Mesenchymal stem cell (in vitro differentiated cells and primary cell): ENCODE measurements at regions not wholly inside any gene's neighbourhood (a gene's known extent, or its start where the extent isn't known, plus 50 kb on each side); places are given as distances from the start of the nearest gene placed in this dataset.

Source experiments
- DNase-seq: peaks from one replicate; pipeline ENCODE4 v3.0.0-alpha.2; 2013
- H2AFZ ChIP-seq: one replicate; pipeline ENCODE4 v1.6.1; 2013; ENCODE audit warnings: low read depth, mild to moderate bottlenecking, control low read depth, inconsistent platforms, low read length, moderate library complexity
- H2AK5ac ChIP-seq: 2 replicates; pipeline ENCODE4 v1.6.1; 2013; ENCODE audit warnings: low read length, moderate library complexity, mild to moderate bottlenecking, inconsistent platforms; ENCODE audit not compliant: severe bottlenecking
- H2BK120ac ChIP-seq: one replicate; pipeline ENCODE4 v1.6.1; 2013; ENCODE audit warnings: low read depth, mild to moderate bottlenecking, inconsistent platforms, low read length, moderate library complexity
- H2BK12ac ChIP-seq, 2 experiments: one replicate each; pipeline ENCODE4 v1.6.1; 2013; ENCODE audit warnings: inconsistent platforms in 2 of 2, low read length in 2 of 2, mild to moderate bottlenecking in 2 of 2, moderate library complexity in 2 of 2, control low read depth in 1 of 2
- H2BK15ac ChIP-seq: one replicate; pipeline ENCODE4 v1.6.1; 2013; ENCODE audit warnings: mild to moderate bottlenecking, low read depth, inconsistent platforms; ENCODE audit not compliant: poor library complexity, severe bottlenecking
- H2BK5ac ChIP-seq: 2 replicates; pipeline ENCODE4 v1.6.1; 2013; ENCODE audit warnings: low read depth, mild to moderate bottlenecking, low read length, control low read depth, inconsistent platforms; ENCODE audit not compliant: poor library complexity, severe bottlenecking
- H3K14ac ChIP-seq, 2 experiments: one replicate each; pipeline ENCODE4 v1.6.1; 2013; ENCODE audit warnings: inconsistent platforms in 2 of 2, low read length in 2 of 2, control low read depth in 1 of 2, mild to moderate bottlenecking in 1 of 2, moderate library complexity in 1 of 2
- H3K18ac ChIP-seq, 2 experiments: one replicate each; pipeline ENCODE4 v1.6.1; 2013; ENCODE audit warnings: inconsistent platforms in 2 of 2, low read length in 2 of 2, control low read depth in 1 of 2, low read depth in 1 of 2, mild to moderate bottlenecking in 1 of 2
- H3K23ac ChIP-seq, 2 experiments: one replicate each; pipeline ENCODE4 v1.6.1; 2013; ENCODE audit warnings: inconsistent platforms in 2 of 2, low read length in 2 of 2, mild to moderate bottlenecking in 2 of 2, moderate library complexity in 2 of 2, control low read depth in 1 of 2
- H3K27ac ChIP-seq: 2 replicates; pipeline ENCODE4 v1.5.1; 2013; ENCODE audit warnings: mild to moderate bottlenecking, moderate library complexity, low read length, control low read depth, inconsistent platforms; ENCODE audit not compliant: poor library complexity, severe bottlenecking
- H3K27me3 ChIP-seq, 2 experiments: 2 replicates each; pipeline versions ENCODE4 v1.6.1 to v1.7.0; 2013; ENCODE audit warnings: low read length in 2 of 2, mild to moderate bottlenecking in 2 of 2, moderate library complexity in 2 of 2, control low read depth in 1 of 2, inconsistent platforms in 1 of 2; ENCODE audit not compliant: control insufficient read depth in 1 of 2, insufficient read depth in 1 of 2
- H3K36me3 ChIP-seq, 2 experiments: 2 replicates each; pipeline versions ENCODE4 v1.6.1 to v1.7.0; 2013; ENCODE audit warnings: low read length in 2 of 2, control low read depth in 1 of 2, inconsistent platforms in 1 of 2, low read depth in 1 of 2, mild to moderate bottlenecking in 1 of 2; ENCODE audit not compliant: insufficient read depth in 2 of 2, control insufficient read depth in 1 of 2
- H3K4ac ChIP-seq, 2 experiments: one replicate each; pipeline ENCODE4 v1.6.1; 2013; ENCODE audit warnings: inconsistent platforms in 2 of 2, low read length in 2 of 2, mild to moderate bottlenecking in 2 of 2, moderate library complexity in 2 of 2, control low read depth in 1 of 2, low read depth in 1 of 2
- H3K4me1 ChIP-seq: 2 replicates; pipeline ENCODE4 v1.6.1; 2013; ENCODE audit warnings: low read depth, low read length, control low read depth; ENCODE audit not compliant: control insufficient read depth, insufficient read depth
- H3K4me2 ChIP-seq: 2 replicates; pipeline ENCODE4 v1.6.1; 2013; ENCODE audit warnings: low read length, mild to moderate bottlenecking, inconsistent platforms; ENCODE audit not compliant: poor library complexity, severe bottlenecking
- H3K4me3 ChIP-seq, 2 experiments: 2 replicates each; pipeline versions ENCODE4 v1.5.1 to v1.7.0; 2013; ENCODE audit warnings: low read length in 2 of 2, mild to moderate bottlenecking in 2 of 2, control low read depth in 1 of 2, low read depth in 1 of 2; ENCODE audit not compliant: insufficient read depth in 1 of 2
- H3K79me1 ChIP-seq: replicated peaks from 2 replicates; pipeline ENCODE4 v1.6.1; 2013; ENCODE audit warnings: mild to moderate bottlenecking, control low read depth, low read length, inconsistent platforms; ENCODE audit not compliant: poor library complexity, severe bottlenecking
- H3K9ac ChIP-seq: 2 replicates; pipeline ENCODE4 v1.7.0; 2013; ENCODE audit warnings: mild to moderate bottlenecking, low read length, moderate library complexity
- H3K9me3 ChIP-seq: 2 replicates; pipeline ENCODE4 v1.7.0; 2013; ENCODE audit warnings: mild to moderate bottlenecking, low read length; ENCODE audit not compliant: control insufficient read depth
- H4K8ac ChIP-seq: one replicate; pipeline ENCODE4 v1.6.1; 2013; ENCODE audit warnings: inconsistent platforms, mild to moderate bottlenecking, low read length, moderate library complexity
- H4K91ac ChIP-seq: one replicate; pipeline ENCODE4 v1.6.1; 2013; ENCODE audit warnings: mild to moderate bottlenecking, low read length, inconsistent platforms
- WGBS: methylation state at CpG from one replicate; pipeline ENCODE4 v1.1.7; 2013; ENCODE audit warnings: mixed read lengths; 5-methylcytosine and 5-hydroxymethylcytosine counted together

DNA sequence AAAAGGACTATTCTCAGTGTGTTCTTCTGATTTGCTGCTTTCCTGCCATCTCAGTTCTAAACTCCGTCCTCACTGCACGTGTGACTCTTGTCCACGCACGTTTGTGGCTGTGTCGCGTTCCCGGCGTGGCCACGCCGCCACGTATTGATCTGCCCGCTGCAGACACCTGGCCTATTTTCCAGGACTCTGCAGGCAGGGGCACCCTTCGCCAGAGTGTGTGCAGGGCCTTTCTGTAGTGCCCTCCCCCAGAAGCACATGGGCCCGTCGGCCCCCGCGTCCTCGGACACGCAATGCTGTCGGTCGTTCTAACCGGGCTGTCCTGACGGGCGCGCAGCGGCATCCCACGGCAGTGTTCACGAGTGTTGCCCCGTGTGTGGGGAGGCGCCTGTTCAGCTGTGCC is 87.6 kb downstream of the YTHDF1 start:
- no peaks in the 10 kb centered on the region for H3K4me1 ChIP-seq
- no peak for DNase-seq
- no peak overlapping the region for H4K91ac ChIP-seq
- WGBS = 91% methylated on average over 30 of the region's 30 CpGs
- H3K79me1 ChIP-seq = no peaks in the 10 kb centered on the region
- no peak overlapping the region for H2BK15ac ChIP-seq
- no peak overlapping the region for H2BK120ac ChIP-seq
- no peak overlapping the region for H3K23ac ChIP-seq
- H2BK12ac ChIP-seq = no peak overlapping the region
- no peak overlapping the region for H3K9ac ChIP-seq
- no peak overlapping the region for H3K4me2 ChIP-seq
- H2BK5ac ChIP-seq = no peak overlapping the region
- H4K8ac ChIP-seq = no peak overlapping the region
- no peak overlapping the region for H2AK5ac ChIP-seq
- no peak overlapping the region for H3K18ac ChIP-seq
- H3K4ac ChIP-seq = no peak overlapping the region
- H3K9me3 ChIP-seq = no peaks in the 10 kb centered on the region
- H2AFZ ChIP-seq = no peak overlapping the region
- H3K27me3 ChIP-seq = peaks cover 51 to 76% of the 10 kb centered on the region in 2 experiments
- no peak overlapping the region for H3K14ac ChIP-seq
- H3K36me3 ChIP-seq = no peaks in the 10 kb centered on the region
- no peak overlapping the region for H3K27ac ChIP-seq
- no peak overlapping the region for H3K4me3 ChIP-seq

GRCh38 chr20:63127700-63128364 is 88.1 kb downstream of the YTHDF1 start:
- H3K27me3 ChIP-seq = peaks cover 54 to 80% of the 10 kb centered on the region in 2 experiments
- no peak overlapping the region for H3K9ac ChIP-seq
- H3K4ac ChIP-seq = no peak overlapping the region
- no peak overlapping the region for H2AFZ ChIP-seq
- H3K9me3 ChIP-seq = no peaks in the 10 kb centered on the region
- H2BK120ac ChIP-seq = no peak overlapping the region
- H3K79me1 ChIP-seq = no peaks in the 10 kb centered on the region
- no peak overlapping the region for H3K18ac ChIP-seq
- no peak overlapping the region for H2BK12ac ChIP-seq
- H3K14ac ChIP-seq = no peak overlapping the region
- H3K23ac ChIP-seq = no peak overlapping the region
- no peak overlapping the region for H2BK5ac ChIP-seq
- H3K4me2 ChIP-seq = no peak overlapping the region
- no peak for DNase-seq
- no peak overlapping the region for H4K8ac ChIP-seq
- no peaks in the 10 kb centered on the region for H3K4me1 ChIP-seq
- no peak overlapping the region for H3K27ac ChIP-seq
- no peaks in the 10 kb centered on the region for H3K36me3 ChIP-seq
- H2AK5ac ChIP-seq = no peak overlapping the region
- WGBS = 88% methylated on average over 21 of the region's 21 CpGs
- H3K4me3 ChIP-seq = no peak overlapping the region
- no peak overlapping the region for H2BK15ac ChIP-seq
- no peak overlapping the region for H4K91ac ChIP-seq

DNA sequence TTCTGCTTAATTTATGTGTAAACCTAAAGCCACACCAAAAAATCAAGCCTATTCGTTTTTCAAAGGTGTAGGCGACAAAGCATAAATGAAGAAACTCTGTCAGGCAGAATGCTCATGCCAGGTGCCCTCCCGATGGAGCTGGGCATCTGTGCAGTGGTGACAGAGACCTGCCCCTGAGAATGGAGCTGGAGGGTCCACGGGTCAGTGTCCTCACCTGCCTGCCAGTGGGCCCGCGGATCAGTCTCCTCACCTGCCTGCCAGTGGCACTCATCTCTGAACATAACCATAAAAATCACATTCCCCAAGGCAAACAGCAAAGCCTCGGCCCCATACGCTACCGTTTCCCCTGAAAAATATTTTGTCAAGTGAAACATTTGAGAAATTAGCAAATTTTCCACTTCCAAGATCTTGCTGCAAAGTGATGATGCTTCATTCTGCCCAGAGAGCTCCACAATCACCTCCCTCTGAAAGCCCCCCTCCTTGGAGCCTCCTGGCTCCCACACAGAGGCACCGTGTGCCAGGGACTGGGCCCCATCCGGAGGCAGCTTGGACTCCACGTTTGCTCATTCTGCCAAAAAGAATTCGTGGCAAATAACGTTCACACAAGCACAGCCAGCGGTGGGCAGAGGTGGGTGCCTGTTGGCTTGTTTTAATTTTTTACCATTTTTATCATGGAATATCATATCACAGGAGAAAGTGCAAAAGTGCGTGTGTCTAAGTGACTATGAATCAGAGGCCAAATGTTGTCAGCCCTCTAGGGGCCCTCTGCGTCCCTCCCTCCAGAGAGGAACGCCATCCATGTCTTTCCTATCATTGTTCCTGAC is 88.8 kb downstream of the YTHDF1 start:
- Histone ChIP-seq H2AFZ (no peak overlapping the region), H2AK5ac (no peak overlapping the region)

DNA sequence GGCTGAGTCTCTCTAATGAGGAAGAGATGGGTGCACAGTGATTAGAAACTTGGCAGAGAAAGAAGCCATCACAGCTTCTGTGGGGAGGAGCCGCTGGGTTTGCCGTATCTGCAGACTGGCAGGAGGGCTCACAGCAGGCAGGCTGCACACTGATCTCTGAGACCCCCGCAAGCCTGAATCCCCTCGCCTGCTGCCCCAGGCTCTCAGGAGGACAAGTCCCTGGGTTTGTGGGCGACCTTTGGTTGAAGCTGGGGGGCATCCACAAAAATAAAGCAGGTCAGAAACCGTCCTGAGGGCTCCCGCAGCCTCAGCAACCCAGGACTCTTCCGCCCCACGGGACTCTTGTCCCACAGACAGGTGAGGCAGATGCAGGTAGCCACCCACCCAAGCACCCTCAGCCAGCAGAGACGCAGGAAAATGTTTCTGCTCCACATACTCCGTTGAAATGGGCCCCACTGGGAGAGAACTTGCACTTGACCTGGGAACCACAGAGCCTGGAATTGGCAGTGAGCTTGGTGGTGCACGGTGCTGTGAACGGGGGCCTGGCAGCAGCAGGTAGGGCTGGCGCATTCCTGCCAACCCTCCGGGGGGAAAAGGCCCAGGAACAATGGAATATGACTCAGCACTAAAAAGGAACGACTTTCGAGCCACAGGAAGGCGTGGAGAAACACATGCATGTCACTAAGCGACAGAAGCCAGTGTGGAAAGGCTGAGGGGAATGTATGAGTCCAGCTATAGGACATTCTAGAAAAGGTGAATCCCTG is 89.9 kb downstream of the YTHDF1 start:
- H2BK120ac ChIP-seq = no peak overlapping the region
- 81% methylated on average over 19 of the region's 19 CpGs for WGBS
- H2AFZ ChIP-seq = no peak overlapping the region
- no peak overlapping the region for H2BK12ac ChIP-seq
- no peaks in the 10 kb centered on the region for H3K4me1 ChIP-seq
- H2BK15ac ChIP-seq = no peak overlapping the region
- H2BK5ac ChIP-seq = no peak overlapping the region
- peaks cover 45 to 63% of the 10 kb centered on the region in 2 experiments for H3K27me3 ChIP-seq
- H3K4me3 ChIP-seq = no peak overlapping the region
- no peaks in the 10 kb centered on the region for H3K36me3 ChIP-seq
- no peak overlapping the region for H3K27ac ChIP-seq
- H3K4ac ChIP-seq = no peak overlapping the region
- DNase-seq = no peak
- H3K4me2 ChIP-seq = no peak overlapping the region
- no peak overlapping the region for H4K8ac ChIP-seq
- no peak overlapping the region for H2AK5ac ChIP-seq
- no peak overlapping the region for H3K9ac ChIP-seq
- no peak overlapping the region for H3K18ac ChIP-seq
- peaks cover 4% of the 10 kb centered on the region for H3K9me3 ChIP-seq
- no peak overlapping the region for H3K14ac ChIP-seq
- H3K23ac ChIP-seq = peak overlapping the region in 1 of 2 experiments; percentile 25
- H4K91ac ChIP-seq = no peak overlapping the region
- no peaks in the 10 kb centered on the region for H3K79me1 ChIP-seq

More for the DNA sequence above, 88.8 kb downstream of the YTHDF1 start:
- Histone ChIP-seq H4K8ac (no peak overlapping the region), H2BK12ac (no peak overlapping the region), H4K91ac (no peak overlapping the region), H3K4me3 (no peak overlapping the region), H3K9ac (no peak overlapping the region), H3K9me3 (peaks cover 3% of the 10 kb centered on the region), H3K27me3 (peaks cover 50 to 73% of the 10 kb centered on the region in 2 experiments), H2BK120ac (no peak overlapping the region), H2BK5ac (no peak overlapping the region), H3K27ac (no peak overlapping the region), H3K4me2 (no peak overlapping the region), H3K4ac (no peak overlapping the region), H3K23ac (no peak overlapping the region), H3K18ac (no peak overlapping the region), H3K36me3 (no peaks in the 10 kb centered on the region), H3K79me1 (no peaks in the 10 kb centered on the region), H3K4me1 (no peaks in the 10 kb centered on the region), H3K14ac (no peak overlapping the region), H2BK15ac (no peak overlapping the region)
- DNase-seq = no peak
- 68% methylated on average over 16 of the region's 18 CpGs for WGBS
